CD4-positive, alpha-beta T cell (primary cell): ENCODE measurements at regions not wholly inside any gene's neighbourhood (a gene's known extent, or its start where the extent isn't known, plus 50 kb on each side); places are given as distances from the start of the nearest gene placed in this dataset.

Experiments used
- ATAC-seq: fragments of 200-7000 bp; cut with Tn5 transposase; one replicate; pipeline ENCODE4 v1.10.0; 2022; ENCODE audit warnings: mild to moderate bottlenecking; ENCODE audit not compliant: poor library complexity
- CTCF ChIA-PET: fragments of 350-600 bp; sonication (Branson Sonifier 250); formaldehyde crosslinking; loops from one replicate; lab custom pipeline; 2021; ENCODE audit warnings: antibody characterized with exemption, inconsistent platforms; lab: Charles Lee
- POLR2A ChIA-PET: fragments of 350-600 bp; sonication (Branson Sonifier 250); formaldehyde crosslinking; loops from one replicate; lab custom pipeline; 2021; ENCODE audit warnings: antibody characterized with exemption, inconsistent platforms; lab: Charles Lee
- DNase-seq, 14 experiments: peaks; one replicate each; pipeline ENCODE4 v3.0.0-alpha.2; 2013 to 2020; ENCODE audit warnings: mixed read lengths in 2 of 14
- H3K27ac ChIP-seq, 2 donors: one replicate each; pipeline versions ENCODE4 v1.5.1 to v1.7.0; 2013; ENCODE audit warnings: low read length in 2 of 2, low read depth in 1 of 2, mild to moderate bottlenecking in 1 of 2
- H3K27me3 ChIP-seq, 2 experiments: 1 replicate in 1 of 2; 2 replicates in 1 of 2; pipeline versions ENCODE4 v1.6.1 to v1.7.0; 2013; ENCODE audit warnings: low read length in 2 of 2, control low read depth in 1 of 2, mild to moderate bottlenecking in 1 of 2, moderate library complexity in 1 of 2; ENCODE audit not compliant: insufficient read depth in 2 of 2, control insufficient read depth in 1 of 2
- H3K36me3 ChIP-seq: one replicate; pipeline ENCODE4 v1.6.1; 2013; ENCODE audit warnings: low read length, control low read depth; ENCODE audit not compliant: insufficient read depth
- H3K4me1 ChIP-seq: one replicate; pipeline ENCODE4 v1.6.1; 2013; ENCODE audit warnings: low read length, control low read depth; ENCODE audit not compliant: insufficient read depth
- H3K4me3 ChIP-seq: one replicate; pipeline ENCODE4 v1.5.1; 2013; ENCODE audit warnings: mild to moderate bottlenecking, low read length, moderate library complexity
- H3K9me3 ChIP-seq, 2 experiments: 1 replicate in 1 of 2; 2 replicates in 1 of 2; pipeline versions ENCODE4 v1.6.1 to v1.7.0; 2013; ENCODE audit warnings: low read length in 2 of 2, mild to moderate bottlenecking in 2 of 2, control low read depth in 1 of 2, moderate library complexity in 1 of 2; ENCODE audit not compliant: control insufficient read depth in 1 of 2, insufficient read depth in 1 of 2
- H3K27ac Mint-ChIP-seq: one replicate; pipeline ENCODE4 v1.8.0; 2020; ENCODE audit warnings: mixed read lengths
- H3K27me3 Mint-ChIP-seq: one replicate; pipeline ENCODE4 v1.8.0; 2021; ENCODE audit warnings: mixed read lengths
- H3K36me3 Mint-ChIP-seq: one replicate; pipeline ENCODE4 v1.8.0; 2021; ENCODE audit warnings: low read depth, mixed read lengths
- H3K4me1 Mint-ChIP-seq: one replicate; pipeline ENCODE4 v1.8.0; 2021; ENCODE audit warnings: low read depth, mixed read lengths
- H3K4me3 Mint-ChIP-seq: one replicate; pipeline ENCODE4 v1.8.0; 2020; ENCODE audit warnings: mild to moderate bottlenecking, mixed read lengths
- H3K9me3 Mint-ChIP-seq: one replicate; pipeline ENCODE4 v1.8.0; 2020; ENCODE audit warnings: mixed read lengths
- CTCF ChIP-seq: fragments of 200-600 bp; IDR thresholded peaks from one replicate; pipeline ENCODE4 v1.8.0; 2022; ENCODE audit warnings: antibody characterized with exemption, mild to moderate bottlenecking
- intact Hi-C, 2 experiments: fragments of 100-400 bp; cut with DNase I in 1 of 2; cut with micrococcal nuclease in 1 of 2; formaldehyde crosslinking; loops; one replicate each; pipeline versions ENCODE4 v1.15.1 to v1.9.0; 2023 to 2025; cut with DNase I, micrococcal nuclease

GRCh38 chr7:18262058-18262457 is 233.5 kb upstream of the HDAC9 start:
- Mint-ChIP-seq H3K9me3 (no peaks in the 10 kb centered on the region), H3K27me3 (no peaks in the 10 kb centered on the region), H3K4me1 (no peaks in the 10 kb centered on the region), H3K27ac (no peak overlapping the region), H3K36me3 (no peaks in the 10 kb centered on the region), H3K4me3 (no peak overlapping the region)
- TF ChIP-seq CTCF, result no peak
- DNase-seq, result no peak
- no peaks in the 10 kb centered on the region for H3K4me1 ChIP-seq
- H3K36me3 ChIP-seq, result no peaks in the 10 kb centered on the region
- H3K4me3 ChIP-seq, result no peak overlapping the region
- no peak for ATAC-seq
- H3K27ac ChIP-seq, result no peak overlapping the region
- intact Hi-C loops, result no loop called here
- H3K9me3 ChIP-seq, result peaks cover 0 to 4% of the 10 kb centered on the region in 2 experiments
- H3K27me3 ChIP-seq, result no peaks in the 10 kb centered on the region
- ChIA-PET CTCF (no interaction called here), POLR2A (no interaction called here)

- no peak overlapping the region for H3K4me3 Mint-ChIP-seq
- Histone ChIP-seq H3K4me3 (no peak overlapping the region), H3K36me3 (no peaks in the 10 kb centered on the region), H3K27me3 (no peaks in the 10 kb centered on the region), H3K27ac (no peak overlapping the region), H3K9me3 (peaks cover 0 to 3% of the 10 kb centered on the region in 2 experiments), H3K4me1 (no peaks in the 10 kb centered on the region)
- H3K9me3 Mint-ChIP-seq, result no peaks in the 10 kb centered on the region
- TF ChIP-seq CTCF, result no peak
- POLR2A ChIA-PET, result no interaction called here
- intact Hi-C loops, result no loop called here
- no peaks in the 10 kb centered on the region for H3K27me3 Mint-ChIP-seq
- CTCF ChIA-PET, result no interaction called here
- no peaks in the 10 kb centered on the region for H3K36me3 Mint-ChIP-seq
- H3K4me1 Mint-ChIP-seq, result no peaks in the 10 kb centered on the region
- DNase-seq (no peak), ATAC-seq (no peak)
- H3K27ac Mint-ChIP-seq, result no peak overlapping the region
These were observed 229.8 kb upstream of the HDAC9 start for GRCh38 chr7:18265611-18266281.

GRCh38 chr7:18268571-18268970 is 227.0 kb upstream of the HDAC9 start:
- ChIA-PET POLR2A (no interaction called here), CTCF (no interaction called here)
- H3K27ac Mint-ChIP-seq, result no peak overlapping the region

More at GRCh38 chr7:18268571-18268970, 227.0 kb upstream of the HDAC9 start:
- Mint-ChIP-seq H3K4me3 (no peak overlapping the region), H3K9me3 (no peaks in the 10 kb centered on the region), H3K4me1 (no peaks in the 10 kb centered on the region), H3K27me3 (no peaks in the 10 kb centered on the region), H3K36me3 (no peaks in the 10 kb centered on the region)
- ATAC-seq (no peak), DNase-seq (no peak)
- Histone ChIP-seq H3K27me3 (no peaks in the 10 kb centered on the region), H3K4me1 (no peaks in the 10 kb centered on the region), H3K9me3 (no peaks in the 10 kb centered on the region), H3K36me3 (no peaks in the 10 kb centered on the region), H3K27ac (no peak overlapping the region), H3K4me3 (no peak overlapping the region)
- intact Hi-C loops, result no loop called here
- TF ChIP-seq CTCF, result no peak
